ENCODE measurements at regions not wholly inside any gene's neighbourhood (a gene's known extent, or its start where the extent isn't known, plus 50 kb on each side); places are given as distances from the start of the nearest gene placed in this dataset.

DNA sequence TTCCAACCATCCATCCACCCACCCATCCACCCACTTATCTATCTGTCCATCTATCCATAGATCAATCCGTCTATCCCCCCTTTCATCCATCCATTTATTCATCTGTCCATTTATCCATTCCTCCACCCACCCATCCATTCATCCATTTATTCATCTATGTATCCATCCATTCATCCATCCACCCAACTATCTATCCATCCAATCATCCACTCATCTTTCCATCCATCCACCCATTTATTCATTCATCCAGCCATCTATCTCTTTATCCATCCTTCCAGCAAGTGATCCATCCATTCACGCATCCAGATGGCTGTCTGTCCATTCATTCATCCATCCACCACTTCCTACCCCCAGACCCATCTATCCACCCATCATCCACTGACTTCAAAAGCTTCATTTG is 84.0 kb upstream of the CD99 start:
- DNase-seq, result no peak

DNA sequence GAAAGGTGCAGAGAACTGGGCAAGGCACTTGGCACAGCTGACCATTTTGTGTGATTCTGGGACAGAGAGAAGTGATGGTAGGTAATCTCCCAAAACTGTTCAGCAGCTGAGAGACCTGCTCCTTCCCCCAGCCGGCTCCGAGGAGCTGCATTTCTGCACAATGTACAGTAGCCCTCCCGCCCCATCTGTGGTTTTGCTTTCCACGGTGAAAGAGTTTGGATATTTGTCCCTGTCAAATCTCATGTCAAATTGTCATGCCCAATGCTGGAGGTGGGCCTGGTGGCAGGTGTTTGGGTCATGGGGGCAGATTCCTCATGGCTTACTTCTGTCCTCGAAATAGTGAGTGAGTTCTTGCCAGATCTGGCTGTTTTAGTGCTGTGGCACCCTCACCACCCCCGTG is 90.5 kb upstream of the CD99 start:
- DNase-seq, result no peak

DNA sequence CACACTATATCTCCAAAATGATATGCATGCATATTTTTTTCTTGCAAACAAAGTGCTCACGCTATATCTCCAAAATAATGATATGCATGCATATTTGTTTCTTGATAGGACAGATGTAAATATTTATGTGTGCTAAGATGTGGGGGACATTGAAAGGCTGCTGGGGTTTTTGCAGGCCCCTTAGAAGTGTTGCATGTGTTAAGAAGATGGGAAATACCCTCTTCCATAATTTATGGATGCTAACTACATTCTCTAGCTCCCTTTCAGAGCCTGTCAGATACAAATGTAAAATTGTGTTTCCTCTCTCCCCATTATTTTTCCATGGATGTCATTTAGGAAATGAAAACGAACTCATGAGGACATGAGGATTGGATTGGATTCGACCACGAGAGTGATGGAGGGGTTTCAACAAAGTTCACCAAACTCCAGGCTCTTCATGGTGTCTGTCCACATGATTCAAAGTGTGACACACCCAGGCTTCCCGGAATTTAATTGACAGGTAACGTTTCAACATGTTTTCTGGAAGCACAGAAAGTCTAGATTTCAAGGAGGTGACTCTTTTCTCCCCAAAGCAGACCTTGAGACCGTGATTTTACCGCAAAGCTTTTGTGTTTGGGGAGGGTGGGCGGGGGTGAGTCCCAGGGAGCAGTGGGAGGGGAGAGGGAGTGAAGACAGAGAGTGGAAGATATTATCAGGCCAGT is 94.4 kb upstream of the CD99 start:
- no peak for DNase-seq

DNA sequence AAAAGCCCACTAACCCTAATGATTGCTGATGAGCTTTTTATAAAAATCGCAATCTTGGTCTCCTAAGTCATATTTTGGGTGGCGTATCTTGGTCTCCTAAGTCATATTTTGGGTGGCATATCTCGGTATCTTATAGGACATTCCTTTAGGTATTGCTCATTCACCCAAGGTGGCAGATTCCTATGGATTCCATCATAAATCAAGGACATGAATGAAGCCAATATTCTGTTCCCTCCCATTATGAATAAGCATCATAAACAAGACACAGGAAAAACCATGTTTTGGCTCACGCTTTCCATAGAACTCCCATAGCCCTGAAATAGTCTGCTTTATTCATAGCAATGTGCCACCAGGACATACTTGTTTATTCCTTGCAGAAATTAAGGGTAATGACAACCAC is 95.0 kb upstream of the CD99 start:
- DNase-seq, result no peak

DNA sequence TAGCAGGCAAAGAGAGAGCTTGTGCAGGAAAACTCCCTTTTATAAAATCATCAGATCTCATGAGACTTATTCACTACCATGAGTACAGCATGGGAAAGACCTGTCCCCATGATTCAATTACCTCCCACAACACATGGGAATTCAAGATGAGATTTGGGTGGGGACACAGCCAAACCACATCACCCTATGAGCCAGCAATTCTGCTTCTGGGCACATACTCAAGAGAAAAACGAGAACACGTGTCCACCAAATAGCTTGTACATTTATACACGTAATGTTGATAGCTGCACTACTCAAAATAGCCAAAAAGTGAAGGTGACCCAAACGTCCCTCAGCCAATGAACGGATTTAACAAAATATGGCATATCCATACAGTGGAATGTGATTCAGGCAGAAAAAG is 94.5 kb upstream of the DHRSX start:
- no peak for DNase-seq

DNA sequence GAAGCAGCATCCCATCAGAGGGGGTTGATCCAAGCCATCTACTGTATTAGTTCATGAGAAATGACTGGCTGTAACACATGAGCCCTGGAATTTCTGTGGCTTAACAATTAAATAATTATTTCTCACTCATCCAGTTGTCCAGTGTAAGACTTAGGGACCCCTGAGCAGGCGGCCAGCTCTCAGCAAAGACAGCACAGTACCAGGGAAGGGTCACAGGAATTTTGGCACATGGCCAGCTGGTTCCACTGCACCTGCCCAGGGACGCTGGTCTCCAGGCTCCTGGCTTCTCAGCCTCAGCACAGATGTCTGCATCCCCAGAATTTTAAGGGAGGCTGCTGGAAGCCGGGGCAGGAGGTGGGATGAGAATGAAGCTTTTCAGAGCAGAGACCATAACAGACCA is 93.7 kb upstream of the DHRSX start:
- DNase-seq, result no peak

DNA sequence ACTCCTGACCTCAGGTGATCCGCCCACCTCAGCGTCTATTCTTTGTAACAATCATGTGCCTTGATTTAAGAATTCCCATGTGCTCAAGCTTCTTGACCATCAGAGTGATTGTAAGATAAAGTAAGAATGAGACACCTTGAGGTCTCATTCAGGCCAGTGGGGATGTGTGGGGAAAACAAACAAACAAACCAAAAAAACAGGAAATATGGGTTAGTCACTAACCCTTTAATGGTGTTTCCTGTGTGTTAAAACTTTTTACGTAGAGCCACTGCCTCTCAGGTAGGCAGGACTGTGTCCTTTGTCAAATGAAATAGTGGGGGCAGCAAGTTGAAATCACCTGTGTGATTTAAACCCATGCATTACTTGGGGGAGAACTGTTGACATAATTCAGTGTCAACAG is 91.5 kb upstream of the DHRSX start:
- no peak for DNase-seq

DNA sequence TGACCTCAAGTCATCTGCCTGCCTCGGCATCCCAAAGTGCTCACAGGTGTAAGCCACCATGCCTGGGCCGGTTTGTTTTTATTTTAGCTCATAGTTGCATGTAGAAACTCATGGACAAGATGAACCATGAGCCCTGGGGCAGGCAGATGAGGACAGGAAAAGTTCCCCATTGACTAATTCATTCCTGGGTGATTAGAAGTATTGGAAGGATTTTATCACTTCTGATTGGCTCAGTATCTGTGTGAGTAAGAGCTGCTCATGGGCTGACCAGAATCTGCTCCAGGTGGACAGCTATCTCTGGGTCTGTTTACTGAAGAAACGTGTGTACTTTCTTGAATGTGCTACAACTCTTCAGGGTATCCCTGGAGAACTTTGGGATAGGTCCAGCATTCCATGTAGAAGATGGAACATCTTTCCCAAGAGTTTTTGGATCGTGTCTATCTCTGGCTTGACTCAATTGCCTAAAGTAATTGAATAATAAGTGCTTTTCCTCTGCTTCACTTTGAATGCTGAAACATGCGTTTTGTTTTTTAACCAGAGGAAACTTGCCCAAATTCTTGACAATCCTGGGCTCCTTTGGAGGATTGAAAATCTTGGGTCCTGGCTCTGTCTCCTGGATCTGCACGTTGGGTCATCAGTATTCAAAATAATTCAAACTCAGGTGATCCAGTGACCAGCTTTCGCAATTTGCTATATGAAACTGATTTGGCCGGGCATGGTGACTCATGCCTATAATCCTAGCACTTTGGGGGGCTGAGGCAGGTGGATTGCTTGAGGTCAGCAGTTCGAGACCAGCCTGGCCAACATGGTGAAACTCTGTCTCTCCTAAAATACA is 88.6 kb upstream of the DHRSX start:
- DNase-seq, result no peak

DNA sequence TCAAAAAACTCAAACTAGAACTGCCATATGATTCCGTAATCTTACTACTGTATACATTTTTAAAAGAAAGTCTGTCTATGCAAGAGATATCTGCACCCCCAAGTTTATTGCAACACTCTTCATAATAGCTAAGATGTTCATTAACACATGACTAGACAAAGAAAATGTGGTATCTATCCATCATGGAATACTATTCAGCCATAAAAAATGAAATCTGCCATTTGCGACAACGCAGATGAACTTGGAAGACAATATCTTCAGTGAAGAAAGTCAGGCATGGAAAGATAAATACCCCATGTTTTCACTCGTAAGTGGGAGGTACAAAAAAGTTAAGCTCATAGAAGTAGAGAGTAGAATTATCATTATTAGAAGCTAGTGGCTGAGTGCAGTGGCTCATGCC is 87.3 kb upstream of the DHRSX start:
- no peak for DNase-seq

DNA sequence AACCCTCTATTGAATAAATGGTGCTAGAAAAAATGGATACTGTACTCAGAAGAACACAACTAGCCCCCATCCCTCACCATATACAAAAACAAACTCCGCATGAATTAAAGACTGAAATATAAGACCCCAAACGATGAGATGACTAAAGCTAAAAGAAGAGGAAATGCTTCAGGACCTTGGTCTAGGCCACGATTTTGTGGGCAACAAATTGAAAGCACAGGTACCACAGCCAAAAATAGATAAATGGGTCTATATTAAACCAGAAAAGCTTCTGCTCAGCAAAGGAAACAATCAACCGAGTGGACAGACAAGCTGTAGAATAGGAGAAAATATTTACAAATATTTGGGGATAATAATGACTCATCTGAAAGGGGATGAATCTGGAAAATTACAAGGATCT is 86.4 kb upstream of the DHRSX start:
- DNase-seq, result no peak

DNA sequence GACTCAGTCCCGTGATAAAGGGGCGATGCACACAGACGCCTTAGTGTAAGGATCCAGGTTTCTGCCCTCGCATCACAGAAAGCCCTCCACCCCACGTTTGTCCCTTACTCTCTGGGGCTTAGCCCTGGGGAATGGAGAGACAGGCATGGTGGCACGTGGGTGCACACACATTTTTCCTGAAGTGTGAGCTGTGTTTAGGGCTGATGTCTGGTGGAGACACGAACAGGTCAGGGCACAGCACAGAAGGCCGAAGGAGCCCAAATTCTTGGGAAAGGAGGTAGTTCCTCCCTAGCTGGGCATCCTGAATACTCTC is 84.3 kb upstream of the DHRSX start:
- no peak for DNase-seq

DNA sequence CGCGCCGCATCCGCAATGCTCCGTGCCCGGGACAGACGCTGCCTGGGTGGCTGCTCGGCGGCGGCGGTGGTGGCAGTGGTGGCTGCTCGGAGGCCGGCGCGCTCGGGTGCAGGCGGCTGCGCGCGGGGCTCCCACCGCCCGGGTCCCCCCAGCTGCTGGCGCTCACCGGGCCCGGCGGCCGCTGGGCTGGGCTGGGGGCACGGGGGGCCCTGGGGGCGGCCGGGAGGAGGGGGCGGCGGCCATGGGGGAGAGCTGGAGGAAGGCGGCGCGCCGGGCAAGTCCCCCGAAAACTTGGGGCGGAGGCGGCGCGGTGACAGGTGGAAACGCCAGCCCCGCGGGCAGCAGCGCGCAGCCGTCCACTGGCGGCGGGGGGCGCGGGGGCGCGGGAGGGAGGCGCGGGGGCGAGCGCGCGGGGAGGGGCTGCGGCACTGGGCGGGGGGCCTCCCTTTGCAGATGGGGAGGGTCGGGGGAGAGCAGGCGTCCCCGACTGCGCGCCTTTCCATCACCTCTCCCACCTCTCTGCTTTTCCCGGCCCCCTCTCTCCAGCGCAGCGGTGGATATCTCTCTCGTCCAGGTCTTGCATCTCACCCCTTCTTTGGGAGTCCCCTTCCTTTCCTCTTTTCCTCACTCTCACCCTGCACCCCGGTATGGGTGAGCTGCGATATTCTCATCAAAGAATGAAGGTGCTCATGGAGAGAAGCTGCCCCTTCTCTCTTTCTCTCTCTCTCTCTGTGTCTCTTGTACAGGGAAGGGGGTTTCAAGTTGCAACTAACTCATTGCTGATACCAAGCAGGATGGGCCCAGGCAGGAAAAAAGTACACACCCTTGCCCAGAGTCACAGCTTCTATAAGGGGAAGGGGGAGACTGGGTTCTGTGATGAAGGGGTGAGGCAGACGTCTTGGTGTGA is 83.7 kb upstream of the DHRSX start:
- DNase-seq, result no peak

DNA sequence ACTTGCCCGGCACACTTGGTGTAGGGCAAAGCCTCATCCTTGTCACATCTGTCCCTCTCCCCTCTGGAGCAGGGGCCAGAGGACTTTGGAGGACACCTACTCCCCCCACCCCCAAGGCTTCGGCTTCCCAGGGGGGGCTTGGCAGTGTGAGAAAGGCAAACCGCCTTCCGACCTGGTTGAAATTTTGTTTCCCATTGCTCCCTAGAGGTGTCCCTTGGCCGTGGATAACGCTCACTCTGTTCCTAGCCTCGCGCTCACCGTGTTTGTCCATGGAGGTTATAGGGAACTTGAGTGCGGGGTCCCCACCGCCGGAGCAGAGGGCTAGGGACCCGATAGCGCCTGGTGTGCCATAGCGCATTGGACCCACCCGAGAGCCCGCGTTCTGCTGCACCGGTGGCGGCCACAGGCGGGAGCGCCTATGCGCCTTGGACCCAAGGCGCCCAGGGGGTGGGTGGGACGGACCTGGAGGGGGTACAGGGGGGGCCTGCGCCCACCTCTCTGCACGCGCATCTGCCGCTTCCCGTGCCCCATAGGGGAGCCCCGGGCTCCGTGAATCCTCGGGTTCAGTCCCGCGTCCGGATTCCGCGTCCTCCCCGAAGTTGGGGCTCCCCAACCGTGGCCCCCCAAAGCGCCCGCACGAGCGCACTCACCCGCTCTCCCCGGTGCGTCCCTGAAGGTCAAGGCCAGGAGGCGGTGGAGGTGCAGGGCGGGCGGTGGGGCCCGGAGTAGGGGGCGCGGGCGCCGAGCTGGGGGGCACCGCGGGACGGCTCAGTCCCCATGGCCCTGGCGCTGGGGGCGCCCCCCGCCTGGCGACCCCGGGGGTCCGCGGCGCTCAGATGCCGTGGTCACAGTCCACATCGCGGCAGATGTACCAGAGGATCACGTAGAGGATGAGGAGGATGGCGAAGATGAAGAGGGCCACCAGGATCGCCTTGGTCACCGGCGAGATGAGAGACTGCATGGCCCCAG is 82.7 kb upstream of the DHRSX start:
- no peak for DNase-seq

DNA sequence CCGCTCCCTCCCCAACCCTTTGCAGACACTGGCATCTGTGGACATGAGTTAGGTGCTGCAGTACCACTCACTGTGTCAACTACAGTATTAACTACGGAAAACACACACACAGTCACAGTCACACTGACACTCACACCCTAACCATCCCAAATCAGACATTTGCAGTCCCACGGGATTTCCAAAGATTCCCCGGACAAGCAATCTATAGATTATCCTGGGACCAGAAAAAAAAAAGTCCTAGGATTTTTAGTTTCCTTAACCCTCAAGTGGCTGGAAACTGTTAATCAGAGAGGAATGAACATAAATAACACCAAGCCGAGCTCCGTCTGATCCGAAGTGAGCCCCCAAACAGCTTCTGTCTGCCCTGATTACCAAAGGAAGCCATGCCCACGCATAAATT is 81.9 kb upstream of the DHRSX start:
- no peak for DNase-seq

DNA sequence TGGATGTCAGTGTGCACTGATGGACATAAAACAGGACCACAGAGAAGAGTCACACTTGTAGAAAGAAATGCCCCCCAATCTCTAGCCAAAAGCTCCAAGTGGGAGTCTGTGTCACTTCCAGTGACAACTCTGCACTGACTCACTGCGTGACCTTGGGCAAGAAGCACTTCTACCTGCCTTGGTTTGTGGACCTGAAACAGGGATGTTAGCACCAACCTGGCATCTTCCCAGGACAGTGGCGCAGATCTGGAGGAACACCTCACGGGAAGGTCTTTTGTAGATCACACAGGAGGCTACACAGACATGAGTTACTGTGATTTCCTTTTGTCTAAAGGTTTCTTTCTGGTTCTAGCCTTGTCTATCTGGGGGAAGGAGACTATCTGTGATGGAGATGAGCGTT is 80.5 kb upstream of the DHRSX start:
- DNase-seq, result no peak

DNA sequence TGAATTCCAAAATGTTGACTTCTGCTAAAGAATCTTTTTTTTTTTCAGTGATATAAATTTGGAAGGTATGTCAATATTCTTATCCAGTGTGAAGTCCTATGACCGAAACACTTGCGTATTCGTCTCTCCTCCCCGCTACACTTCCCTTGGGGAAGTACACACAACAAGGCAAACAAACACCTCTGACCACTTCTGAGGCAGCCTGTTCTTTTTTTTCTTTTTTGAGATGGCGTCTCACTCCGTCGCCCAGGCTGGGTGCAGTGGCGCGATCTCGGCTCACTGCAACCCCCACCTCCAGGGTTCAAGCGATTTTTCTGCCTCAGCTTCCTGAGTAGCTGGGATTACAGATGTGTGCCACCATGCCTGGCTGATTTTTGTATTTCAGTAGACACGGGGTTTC is 78.1 kb upstream of the DHRSX start:
- DNase-seq, result no peak

DNA sequence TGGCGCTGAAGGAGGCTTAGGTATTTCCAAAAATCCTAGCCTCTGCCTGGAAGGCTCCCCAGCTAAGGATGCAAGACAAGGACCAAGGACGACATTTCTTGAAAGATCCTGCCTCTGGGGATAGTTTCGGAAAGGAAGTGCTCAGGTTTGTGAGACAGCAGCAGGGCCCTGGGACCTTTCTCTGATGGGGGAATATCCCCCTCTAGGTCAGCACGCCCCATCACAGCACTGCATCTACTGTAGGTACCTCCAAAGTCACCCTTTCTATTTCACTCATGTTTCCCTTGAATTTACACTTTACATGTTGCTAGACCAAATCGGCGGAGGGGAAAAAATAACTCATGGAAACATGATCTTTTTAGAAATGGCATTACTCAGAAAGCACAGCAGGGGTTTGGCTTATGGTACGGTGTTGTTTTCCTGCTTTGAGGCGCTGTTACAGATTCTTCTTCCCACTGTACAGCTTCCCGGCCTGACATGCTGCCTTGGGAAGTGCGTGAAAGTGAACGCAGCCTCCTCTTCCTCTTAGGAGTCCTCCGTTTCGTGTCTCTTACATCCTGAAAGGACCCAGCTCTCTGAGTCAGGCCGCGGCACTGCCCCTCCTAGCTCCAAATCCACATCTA is 77.2 kb upstream of the DHRSX start:
- peak; percentile 5 for DNase-seq

DNA sequence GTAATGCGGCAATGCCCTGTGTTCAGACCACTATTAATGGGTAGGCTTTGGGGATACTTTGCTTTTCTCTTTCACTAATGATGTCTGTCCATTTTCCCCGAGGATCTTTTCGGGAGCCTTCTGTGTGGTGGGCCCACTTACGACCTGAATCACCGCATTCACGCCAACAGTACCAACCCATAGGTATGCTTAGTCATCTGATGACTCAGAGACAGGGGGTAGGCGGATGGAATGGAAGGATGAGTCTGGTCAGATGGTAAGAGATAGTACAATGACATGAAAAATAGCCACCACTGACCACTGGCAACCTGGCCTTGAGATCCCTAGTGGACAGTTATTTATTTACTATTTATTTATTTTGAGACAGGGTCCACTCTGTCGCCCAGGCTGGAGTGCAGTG is 76.0 kb upstream of the DHRSX start:
- no peak for DNase-seq

DNA sequence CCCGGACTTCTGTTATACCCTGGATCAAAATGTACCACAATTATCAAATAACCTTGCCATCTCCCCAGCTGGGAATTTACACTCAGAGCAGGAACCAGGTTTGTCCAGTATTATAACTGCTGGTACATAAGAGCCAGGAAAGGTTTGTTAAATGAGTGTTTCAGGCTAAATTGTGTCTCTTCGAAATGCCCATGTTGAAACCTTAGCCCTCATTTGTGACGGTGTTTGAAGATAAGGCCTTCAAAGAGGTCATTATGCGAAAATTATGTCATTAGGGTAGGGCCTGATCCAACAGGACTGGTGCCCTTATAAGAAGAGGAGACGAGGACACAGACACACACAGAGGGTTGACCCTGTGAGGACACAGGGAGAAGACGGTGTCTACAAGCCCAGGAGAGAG is 73.5 kb upstream of the DHRSX start:
- DNase-seq, result no peak

DNA sequence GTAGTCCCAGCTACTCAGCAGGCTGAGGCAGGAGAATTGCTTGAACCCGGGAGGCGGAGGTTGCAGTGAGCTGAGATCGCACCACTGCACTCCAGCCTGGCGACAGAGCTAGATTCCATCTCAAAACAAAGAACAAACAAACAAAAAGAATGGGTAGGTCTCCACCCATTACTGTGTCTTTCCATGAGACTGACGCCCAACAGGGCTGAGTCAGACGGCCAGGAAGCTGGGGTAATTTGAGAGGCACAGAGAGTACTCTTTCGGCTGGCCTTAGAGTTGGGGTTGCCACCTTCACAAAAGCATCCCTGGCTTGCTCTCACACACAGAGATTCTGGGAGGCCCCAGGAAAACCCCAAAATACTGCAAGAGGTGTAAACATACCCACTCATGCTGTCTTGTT is 72.0 kb upstream of the DHRSX start:
- DNase-seq, result peak; percentile 53

DNA sequence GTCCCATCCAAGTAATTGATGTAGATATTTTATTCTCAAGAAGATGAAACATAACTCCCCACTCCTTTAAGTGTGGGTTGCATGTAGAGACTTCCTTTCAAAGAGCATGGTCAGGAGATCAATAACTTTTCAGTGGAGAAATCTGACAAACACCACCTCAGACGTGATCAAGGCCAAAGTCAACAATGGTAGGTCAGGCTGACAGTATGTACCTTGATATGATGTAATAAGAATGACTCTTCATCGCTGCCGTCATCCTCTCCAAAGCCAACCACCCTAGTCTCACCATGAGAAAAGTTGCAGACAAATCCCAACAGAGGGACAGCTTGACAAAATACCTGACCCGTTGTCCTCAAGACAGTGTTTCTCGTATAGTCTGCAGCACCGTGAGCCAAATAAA is 67.3 kb upstream of the DHRSX start:
- DNase-seq, result no peak

DNA sequence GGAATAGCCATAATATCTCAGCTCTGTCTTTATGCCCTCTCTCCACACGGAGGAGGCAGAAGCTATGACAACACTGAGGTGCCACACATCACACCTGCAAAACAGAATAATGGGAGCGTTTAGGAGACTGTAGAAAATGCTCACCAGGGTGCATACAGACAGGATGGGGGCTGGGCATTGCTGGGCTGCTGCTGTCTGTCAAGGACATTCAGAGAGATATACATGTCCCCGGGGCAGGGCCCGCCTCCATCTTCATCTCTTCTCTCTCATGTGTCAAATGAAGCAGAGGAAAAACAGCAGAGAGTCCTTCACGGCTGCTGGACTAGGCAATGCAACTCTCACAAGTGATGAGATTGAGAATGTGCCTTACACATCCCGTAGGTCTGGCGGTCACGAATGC is 65.3 kb upstream of the DHRSX start:
- DNase-seq, result peak; percentile 39
